ENCODE measurements at regions not wholly inside any gene's neighbourhood (a gene's known extent, or its start where the extent isn't known, plus 50 kb on each side); places are given as distances from the start of the nearest gene placed in this dataset.
"Not testable (repeated sequence)": the region's sequence is repeated elsewhere in the genome, so short reads cannot be mapped to it uniquely, and the experiment has no call there.

- H3K4me2 ChIP-seq (ENCODE audit: low read length): no peak overlapping the region
- H3K36me3 ChIP-seq (ENCODE audit: control insufficient read depth, insufficient read depth, low read length): no peaks in the 10 kb centered on the region
- no peak overlapping the region for H3K4me3 ChIP-seq (ENCODE audit: low read depth, low read length)
- no peak for TF ChIP-seq CTCF (IDR thresholded peaks at IDR 0.05)
- no peaks in the 10 kb centered on the region for H3K9me3 ChIP-seq (ENCODE audit: control insufficient read depth, low read length)
- H3K4me1 ChIP-seq: no peaks in the 10 kb centered on the region
- H3K27ac ChIP-seq: no peak overlapping the region
- H2AFZ ChIP-seq: no peak overlapping the region
- no peaks in the 10 kb centered on the region for H3K27me3 ChIP-seq (ENCODE audit: control insufficient read depth, insufficient read depth, low read length)
- H3K79me2 ChIP-seq: no peaks in the 10 kb centered on the region
- no peak overlapping the region for H3K9ac ChIP-seq
These were observed 170.0 kb downstream of the FCRL5 start for GRCh38 chr1:157382351-157382750.

GRCh38 chr1:157380523-157380922, 171.8 kb downstream of the FCRL5 start:
- Histone ChIP-seq H3K27me3 (ENCODE audit: control insufficient read depth, insufficient read depth, low read length) (no peaks in the 10 kb centered on the region), H3K4me1 (no peaks in the 10 kb centered on the region), H3K36me3 (ENCODE audit: control insufficient read depth, insufficient read depth, low read length) (no peaks in the 10 kb centered on the region), H3K9me3 (ENCODE audit: control insufficient read depth, low read length) (no peaks in the 10 kb centered on the region), H2AFZ (no peak overlapping the region), H3K27ac (no peak overlapping the region), H3K9ac (no peak overlapping the region), H3K79me2 (no peaks in the 10 kb centered on the region), H3K4me3 (ENCODE audit: low read depth, low read length) (no peak overlapping the region), H3K4me2 (ENCODE audit: low read length) (no peak overlapping the region)
- TF ChIP-seq CTCF (IDR thresholded peaks at IDR 0.05): no peak

GRCh38 chr1:157377280-157377713, 175.0 kb downstream of the FCRL5 start:
- not testable (repeated sequence) for H3K79me2 ChIP-seq; H3K36me3 ChIP-seq (ENCODE audit: control insufficient read depth, insufficient read depth, low read length); H3K9ac ChIP-seq; H3K27me3 ChIP-seq (ENCODE audit: control insufficient read depth, insufficient read depth, low read length); H3K4me2 ChIP-seq (ENCODE audit: low read length); H3K27ac ChIP-seq; H3K4me3 ChIP-seq (ENCODE audit: low read depth, low read length); H3K4me1 ChIP-seq; H2AFZ ChIP-seq; H3K9me3 ChIP-seq (ENCODE audit: control insufficient read depth, low read length)

- Histone ChIP-seq H3K4me1 (no peaks in the 10 kb centered on the region), H3K4me3 (ENCODE audit: low read depth, low read length) (no peak overlapping the region), H2AFZ (no peak overlapping the region), H3K27me3 (ENCODE audit: control insufficient read depth, insufficient read depth, low read length) (no peaks in the 10 kb centered on the region), H3K9me3 (ENCODE audit: control insufficient read depth, low read length) (no peaks in the 10 kb centered on the region), H3K27ac (no peak overlapping the region), H3K79me2 (no peaks in the 10 kb centered on the region), H3K4me2 (ENCODE audit: low read length) (no peak overlapping the region), H3K9ac (no peak overlapping the region), H3K36me3 (ENCODE audit: control insufficient read depth, insufficient read depth, low read length) (no peaks in the 10 kb centered on the region)
- TF ChIP-seq CTCF (IDR thresholded peaks at IDR 0.05): no peak
These were observed 175.6 kb downstream of the FCRL5 start for GRCh38 chr1:157376681-157377080.

GRCh38 chr1:157372311-157372710, 180.0 kb downstream of the FCRL5 start:
- not testable (repeated sequence) for H3K79me2 ChIP-seq; H3K9ac ChIP-seq; H3K4me2 ChIP-seq (ENCODE audit: low read length); H3K27ac ChIP-seq; H3K4me3 ChIP-seq (ENCODE audit: low read depth, low read length); H3K9me3 ChIP-seq (ENCODE audit: control insufficient read depth, low read length); H3K4me1 ChIP-seq; H2AFZ ChIP-seq; H3K27me3 ChIP-seq (ENCODE audit: control insufficient read depth, insufficient read depth, low read length); H3K36me3 ChIP-seq (ENCODE audit: control insufficient read depth, insufficient read depth, low read length)

- Histone ChIP-seq H3K9me3 (ENCODE audit: control insufficient read depth, low read length) (no peaks in the 10 kb centered on the region), H3K79me2 (no peaks in the 10 kb centered on the region)
- TF ChIP-seq CTCF (IDR thresholded peaks at IDR 0.05): no peak
These were observed 180.5 kb downstream of the FCRL5 start for GRCh38 chr1:157371826-157372225.

More at GRCh38 chr1:157371826-157372225, 180.5 kb downstream of the FCRL5 start:
- H3K27ac ChIP-seq: no peak overlapping the region
- no peaks in the 10 kb centered on the region for H3K4me1 ChIP-seq
- no peak overlapping the region for H3K4me2 ChIP-seq (ENCODE audit: low read length)
- no peak overlapping the region for H3K4me3 ChIP-seq (ENCODE audit: low read depth, low read length)
- no peak overlapping the region for H2AFZ ChIP-seq
- no peaks in the 10 kb centered on the region for H3K36me3 ChIP-seq (ENCODE audit: control insufficient read depth, insufficient read depth, low read length)
- no peaks in the 10 kb centered on the region for H3K27me3 ChIP-seq (ENCODE audit: control insufficient read depth, insufficient read depth, low read length)
- H3K9ac ChIP-seq: no peak overlapping the region

Measured in parathyroid adenoma (tissue), 2 donors.